ENCODE measurements at regions not wholly inside any gene's neighbourhood (a gene's known extent, or its start where the extent isn't known, plus 50 kb on each side); places are given as distances from the start of the nearest gene placed in this dataset.

- no peak for DNase-seq (ENCODE audit: low spot score in 2 of 2)
- Histone ChIP-seq H3K9me3 (no peaks in the 10 kb centered on the region), H3K4me1 (no peaks in the 10 kb centered on the region), H3K27me3 (no peaks in the 10 kb centered on the region), H3K36me3 (no peaks in the 10 kb centered on the region), H3K27ac (no peak overlapping the region), H3K4me3 (no peak overlapping the region)
- no peak for TF ChIP-seq CTCF (IDR thresholded peaks at IDR 0.05)
- no peak for TF ChIP-seq POLR2AphosphoS5 (IDR thresholded peaks at IDR 0.05)
- no peak for TF ChIP-seq POLR2A (IDR thresholded peaks at IDR 0.05)
- intact Hi-C loops (cut with DNase I; ENCODE audit: low total_unique reads), result no loop called here
Measured at GRCh38 chr20:6232436-6232835, 109.6 kb upstream of the FERMT1 start.

- Histone ChIP-seq H3K27me3 (no peaks in the 10 kb centered on the region), H3K9me3 (no peaks in the 10 kb centered on the region), H3K4me3 (no peak overlapping the region), H3K36me3 (no peaks in the 10 kb centered on the region), H3K27ac (no peak overlapping the region), H3K4me1 (no peaks in the 10 kb centered on the region)
- no peak for DNase-seq (ENCODE audit: low spot score in 2 of 2)
- no peak for TF ChIP-seq CTCF (IDR thresholded peaks at IDR 0.05)
- no peak for TF ChIP-seq POLR2A (IDR thresholded peaks at IDR 0.05)
- no peak for TF ChIP-seq POLR2AphosphoS5 (IDR thresholded peaks at IDR 0.05)
- intact Hi-C loops (cut with DNase I; ENCODE audit: low total_unique reads), result no loop called here
Measured at GRCh38 chr20:6231556-6231955, 108.7 kb upstream of the FERMT1 start.

- TF ChIP-seq POLR2AphosphoS5 (IDR thresholded peaks at IDR 0.05) (no peak), POLR2A (IDR thresholded peaks at IDR 0.05) (no peak), CTCF (IDR thresholded peaks at IDR 0.05) (no peak)
- intact Hi-C loops (cut with DNase I; ENCODE audit: low total_unique reads), result no loop called here
- Histone ChIP-seq H3K4me1 (no peaks in the 10 kb centered on the region), H3K9me3 (peaks cover 6 to 7% of the 10 kb centered on the region in 2 donors), H3K4me3 (no peak overlapping the region), H3K27ac (no peak overlapping the region), H3K27me3 (no peaks in the 10 kb centered on the region), H3K36me3 (no peaks in the 10 kb centered on the region)
- no peak for DNase-seq (ENCODE audit: low spot score in 2 of 2)
Measured at GRCh38 chr20:6228302-6228843, 105.5 kb upstream of the FERMT1 start.

GRCh38 chr20:6213311-6213710 lies 90.5 kb upstream of the FERMT1 start:
- Histone ChIP-seq H3K4me1 (no peaks in the 10 kb centered on the region), H3K36me3 (no peaks in the 10 kb centered on the region), H3K4me3 (no peak overlapping the region), H3K9me3 (peaks cover 5 to 16% of the 10 kb centered on the region in 2 donors), H3K27ac (no peak overlapping the region), H3K27me3 (no peaks in the 10 kb centered on the region)
- no peak for TF ChIP-seq POLR2AphosphoS5 (IDR thresholded peaks at IDR 0.05)
- TF ChIP-seq POLR2A (IDR thresholded peaks at IDR 0.05), result no peak
- no peak for TF ChIP-seq CTCF (IDR thresholded peaks at IDR 0.05)
- intact Hi-C loops (cut with DNase I; ENCODE audit: low total_unique reads), result no loop called here
- DNase-seq (ENCODE audit: low spot score in 2 of 2), result no peak

- TF ChIP-seq CTCF (IDR thresholded peaks at IDR 0.05) (no peak), POLR2A (IDR thresholded peaks at IDR 0.05) (no peak), POLR2AphosphoS5 (IDR thresholded peaks at IDR 0.05) (no peak)
- Histone ChIP-seq H3K4me1 (no peaks in the 10 kb centered on the region), H3K27me3 (no peaks in the 10 kb centered on the region), H3K4me3 (no peak overlapping the region), H3K36me3 (no peaks in the 10 kb centered on the region), H3K27ac (no peak overlapping the region), H3K9me3 (peaks cover 8 to 20% of the 10 kb centered on the region in 2 donors)
- no peak for DNase-seq (ENCODE audit: low spot score in 2 of 2)
- intact Hi-C loops (cut with DNase I; ENCODE audit: low total_unique reads), result no loop called here
Measured at GRCh38 chr20:6212903-6213302, 90.1 kb upstream of the FERMT1 start.

All from breast epithelium (tissue), 4 donors.